SK-N-MC (cell line): ENCODE measurements at regions not wholly inside any gene's neighbourhood (a gene's known extent, or its start where the extent isn't known, plus 50 kb on each side); places are given as distances from the start of the nearest gene placed in this dataset.

ENCODE experiments used
- EZH2 ChIP-seq: fragments of 200-600 bp; sonication (generic); IDR thresholded peaks from one replicate; pipeline ENCODE4 v1.6.1; 2017; ENCODE audit warnings: antibody characterized with exemption
- FOXP2 ChIP-seq: optimal IDR thresholded peaks from 2 replicates; pipeline ENCODE3; 2011; ENCODE audit warnings: mild to moderate bottlenecking, moderate library complexity; ENCODE audit not compliant: insufficient read depth; ENCODE audit errors: extremely low read length, control extremely low read depth
- POLR2AphosphoS5 ChIP-seq: IDR thresholded peaks from 2 replicates; pipeline ENCODE4 v1.6.1; 2012; ENCODE audit warnings: mild to moderate bottlenecking, low read depth, low read length, borderline replicate concordance

DNA sequence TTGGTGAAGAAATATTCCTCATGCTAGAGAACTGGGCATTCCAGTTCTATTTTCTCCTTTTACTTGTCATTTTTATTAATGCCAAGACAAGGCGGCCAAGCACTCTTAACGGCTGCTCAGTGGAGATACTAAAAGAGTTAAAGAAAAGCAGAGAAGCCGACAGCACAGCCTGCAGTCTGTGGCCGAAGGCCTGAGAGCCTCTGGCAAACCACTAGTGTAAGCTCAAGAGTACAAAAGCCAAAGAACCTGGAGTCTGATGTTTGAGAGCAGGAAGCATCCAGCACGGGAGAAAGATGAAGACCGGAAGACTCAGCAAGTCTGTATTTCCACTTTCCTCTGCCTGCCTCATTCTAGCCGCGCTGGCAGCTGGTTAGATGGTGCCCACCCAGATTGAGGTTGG, 167.1 kb upstream of the FUT9 start:
- no peak for TF ChIP-seq POLR2AphosphoS5
- no peak for TF ChIP-seq EZH2
- no peak for TF ChIP-seq FOXP2
